ENCODE measurements at regions not wholly inside any gene's neighbourhood (a gene's known extent, or its start where the extent isn't known, plus 50 kb on each side); places are given as distances from the start of the nearest gene placed in this dataset.

- no peak for DNase-seq (ENCODE audit: low read depth)
- TF ChIP-seq CTCF (IDR thresholded peaks at IDR 0.05; ENCODE audit: control insufficient read depth, insufficient read depth, low read depth, low read length, missing control alignments), result no peak
Measured at GRCh38 chr2:240296476-240297255, 138.8 kb upstream of the GPC1 start.

GRCh38 chr2:240297256-240298116 lies 138.0 kb upstream of the GPC1 start:
- no peak for DNase-seq (ENCODE audit: low read depth)
- no peak for TF ChIP-seq CTCF (IDR thresholded peaks at IDR 0.05; ENCODE audit: control insufficient read depth, insufficient read depth, low read depth, low read length, missing control alignments)
- H3K4me3 ChIP-seq (ENCODE audit: control insufficient read depth, low read depth, low read length), result no peak overlapping the region

More at GRCh38 chr2:240296476-240297255, 138.8 kb upstream of the GPC1 start:
- H3K4me3 ChIP-seq (ENCODE audit: control insufficient read depth, low read depth, low read length), result no peak overlapping the region

- no peak for TF ChIP-seq CTCF (IDR thresholded peaks at IDR 0.05; ENCODE audit: control insufficient read depth, insufficient read depth, low read depth, low read length, missing control alignments)
- no peak for DNase-seq (ENCODE audit: low read depth)
Measured at GRCh38 chr2:240298117-240298790, 137.2 kb upstream of the GPC1 start.

GRCh38 chr2:240298803-240299709 lies 136.4 kb upstream of the GPC1 start:
- no peak for DNase-seq (ENCODE audit: low read depth)
- no peak overlapping the region for H3K4me3 ChIP-seq (ENCODE audit: control insufficient read depth, low read depth, low read length)
- TF ChIP-seq CTCF (IDR thresholded peaks at IDR 0.05; ENCODE audit: control insufficient read depth, insufficient read depth, low read depth, low read length, missing control alignments), result peak; percentile 11

More at GRCh38 chr2:240298117-240298790, 137.2 kb upstream of the GPC1 start:
- no peak overlapping the region for H3K4me3 ChIP-seq (ENCODE audit: control insufficient read depth, low read depth, low read length)

- DNase-seq (ENCODE audit: low read depth), result no peak
- no peak overlapping the region for H3K4me3 ChIP-seq (ENCODE audit: control insufficient read depth, low read depth, low read length)
- TF ChIP-seq CTCF (IDR thresholded peaks at IDR 0.05; ENCODE audit: control insufficient read depth, insufficient read depth, low read depth, low read length, missing control alignments), result no peak
Measured at GRCh38 chr2:240299710-240300068, 135.8 kb upstream of the GPC1 start.

All from AG09309 (cell line).